GM19035 (cell line): ENCODE measurements at regions not wholly inside any gene's neighbourhood (a gene's known extent, or its start where the extent isn't known, plus 50 kb on each side); places are given as distances from the start of the nearest gene placed in this dataset.
"Not testable (repeated sequence)": the region's sequence is repeated elsewhere in the genome, so short reads cannot be mapped to it uniquely, and the experiment has no call there.

ENCODE experiments used
- ATAC-seq: cut with Tn5 transposase; IDR thresholded peaks from one replicate; pipeline ENCODE4 v1.9.1; 2021; ENCODE audit not compliant: unreplicated experiment

GRCh38 chr18:33820517-33821371, 242.7 kb downstream of the ASXL3 start:
- no peak for ATAC-seq

- not testable (repeated sequence) for ATAC-seq
These were observed 241.8 kb downstream of the ASXL3 start for GRCh38 chr18:33819692-33820343.

- no peak for ATAC-seq
These were observed 240.1 kb downstream of the ASXL3 start for GRCh38 chr18:33818145-33818544.

- no peak for ATAC-seq
These were observed 239.1 kb downstream of the ASXL3 start for GRCh38 chr18:33817096-33817495.

GRCh38 chr18:33814546-33814945, 236.5 kb downstream of the ASXL3 start:
- ATAC-seq: no peak

GRCh38 chr18:33812186-33812585, 234.2 kb downstream of the ASXL3 start:
- ATAC-seq: no peak

GRCh38 chr18:33805592-33805991, 227.6 kb downstream of the ASXL3 start:
- no peak for ATAC-seq

GRCh38 chr18:33804258-33804657, 226.2 kb downstream of the ASXL3 start:
- no peak for ATAC-seq

GRCh38 chr18:33803636-33804035, 225.6 kb downstream of the ASXL3 start:
- ATAC-seq: no peak

GRCh38 chr18:33802955-33803354, 224.9 kb downstream of the ASXL3 start:
- ATAC-seq: no peak
